Adrenal gland (tissue), 9 donors: ENCODE measurements at regions not wholly inside any gene's neighbourhood (a gene's known extent, or its start where the extent isn't known, plus 50 kb on each side); places are given as distances from the start of the nearest gene placed in this dataset.

ENCODE experiments used
- DNase-seq, 7 donors: peaks; one replicate each; pipeline ENCODE4 v3.0.0-alpha.2; 2019 to 2020
- H3K27ac ChIP-seq, 5 donors: fragments of 200-600 bp; sonication (generic) in 4 of 5; 1 replicate in 3 of 5; 2 replicates in 2 of 5; pipeline versions ENCODE4 v1.5.1 to v1.8.0; 2016 to 2020; ENCODE audit warnings: mild to moderate bottlenecking in 1 of 5
- H3K27me3 ChIP-seq: fragments of 200-600 bp; 2 replicates; pipeline ENCODE4 v1.8.0; 2021
- H3K36me3 ChIP-seq, 2 donors: fragments of 200-600 bp; replicated peaks in 1 of 2; 1 replicate in 1 of 2; 2 replicates in 1 of 2; pipeline versions ENCODE4 v1.5.1 to v1.8.0; 2018 to 2022
- H3K4me1 ChIP-seq, 2 donors: fragments of 200-600 bp; replicated peaks in 1 of 2; 1 replicate in 1 of 2; 2 replicates in 1 of 2; pipeline versions ENCODE4 v1.5.1 to v1.8.0; 2018 to 2021
- H3K4me3 ChIP-seq, 4 donors: fragments of 200-600 bp; sonication (generic) in 3 of 4; one replicate each; pipeline ENCODE4 v1.5.1; 2016 to 2018
- H3K9me3 ChIP-seq, 3 donors: fragments of 200-600 bp; sonication (generic) in 1 of 3; replicated peaks in 1 of 3; 1 replicate in 2 of 3; 2 replicates in 1 of 3; pipeline versions ENCODE4 v1.5.1 to v1.8.0; 2016 to 2021
- POLR2A ChIP-seq, 2 donors: fragments of 450-650 bp; IDR thresholded peaks; one replicate each; pipeline ENCODE4 v1.6.1; 2017; ENCODE audit warnings: antibody characterized with exemption in 2 of 2, mild to moderate bottlenecking in 2 of 2, moderate library complexity in 1 of 2
- WGBS, 4 donors: extraction: QIAGEN DNeasy Blood & Tissue Kit in 2 of 4; methylation state at CpG; one replicate each; pipeline versions ENCODE4 v1.1.5 to v1.1.7; 2013 to 2017; 5-methylcytosine and 5-hydroxymethylcytosine counted together
- intact Hi-C, 2 donors: fragments of 100-400 bp; cut with DNase I; formaldehyde crosslinking; loops; one replicate each; pipeline versions ENCODE4 v1.14.1 to v1.15.0; 2022 to 2023
- TF ChIP-seq, protein P1 (sequence below), 6 experiments: fragments of 450-650 bp in 4 of 6; fragments of 200-600 bp in 2 of 6; sonication (generic) in 1 of 6; IDR thresholded peaks; 1 replicate in 5 of 6; 2 replicates in 1 of 6; pipeline versions ENCODE4 v1.5.1 to v1.8.0; 2016 to 2021; ENCODE audit warnings: antibody characterized with exemption in 6 of 6, mild to moderate bottlenecking in 2 of 6, moderate library complexity in 1 of 6
- donor health status: healthy with polysubstance abuse.
- donor health status: Bipolar disorder and iron deficiency.
- donor health status: DM: yes; HTN: yes; CAD: no.
- donor health status: DM: no; HTN: no; CAD: no.
- donor health status: DM: no; HTN: no; CAD: no.

DNA sequence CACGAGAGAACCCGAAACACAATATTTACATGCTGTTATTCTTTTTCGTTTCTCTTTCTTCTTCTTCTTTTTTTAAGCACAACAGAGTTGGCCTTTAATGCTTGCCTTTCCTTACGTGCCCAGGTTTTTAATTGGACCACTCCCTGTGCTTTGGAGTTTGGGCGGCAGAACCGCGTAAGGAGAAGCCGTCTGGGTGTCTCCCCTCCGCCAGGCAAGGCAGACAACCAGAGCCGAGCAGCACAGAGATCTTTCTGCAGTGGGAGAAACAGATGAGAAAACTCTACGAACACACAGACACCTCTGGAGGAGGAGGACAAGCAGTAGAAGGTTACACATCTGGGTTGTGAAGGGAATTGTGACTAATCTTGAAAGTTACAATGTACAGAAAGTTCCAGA is 150.0 kb upstream of the UBL3 start:
- whole genome bisulfite sequencing, 4 donors, result 85 to 88% (median 87%) methylated on average over 11 of the region's 11 CpGs

DNA sequence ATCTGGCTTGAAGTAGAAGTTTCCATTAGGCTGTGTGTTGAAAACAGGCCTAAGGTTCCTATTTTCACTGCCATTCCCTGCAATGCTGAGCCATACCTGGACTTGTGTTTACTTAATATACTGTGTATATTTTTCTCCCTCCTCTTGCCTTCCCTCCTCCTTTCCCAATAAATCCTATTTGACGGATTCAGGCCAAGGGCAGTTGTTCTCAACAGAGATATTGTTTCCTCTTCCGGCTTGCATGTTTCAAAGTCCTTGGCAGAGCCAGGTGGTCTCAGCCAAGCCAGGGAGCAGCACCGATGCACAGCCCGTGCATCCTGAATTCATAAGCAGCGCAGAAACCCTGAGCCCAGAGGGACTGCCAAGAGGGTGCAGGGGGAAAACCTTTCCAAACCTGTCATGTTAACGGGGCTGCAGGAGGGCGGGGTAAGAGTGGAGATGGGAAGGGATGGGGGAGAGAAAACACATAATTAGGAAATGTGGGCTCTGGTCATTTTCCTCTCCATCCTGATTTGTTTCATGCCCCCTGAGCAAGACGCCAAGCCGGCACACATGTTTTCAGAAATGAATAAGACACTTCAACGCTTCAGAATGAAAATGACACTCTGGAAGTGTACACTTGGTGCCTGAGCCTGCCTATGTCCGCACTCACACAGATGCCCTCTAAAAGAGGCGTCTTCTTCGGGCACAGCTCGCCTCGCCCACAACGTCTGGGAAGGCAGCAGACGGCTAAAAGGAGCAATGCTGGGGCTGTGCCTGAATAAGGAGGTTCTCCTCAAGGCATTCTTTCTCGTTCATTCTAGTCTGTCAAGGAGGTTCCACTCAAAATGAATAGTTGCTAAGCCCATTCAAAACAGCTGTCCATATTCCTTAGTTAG is 149.3 kb upstream of the UBL3 start:
- Histone ChIP-seq H3K27me3 (no peaks in the 10 kb centered on the region), H3K9me3 (no peaks in the 10 kb centered on the region), H3K4me1 (no peaks in the 10 kb centered on the region), H3K36me3 (no peaks in the 10 kb centered on the region), H3K27ac (no peak overlapping the region), H3K4me3 (no peak overlapping the region)
- no peak for TF ChIP-seq POLR2A (IDR thresholded peaks at IDR 0.05)
- TF ChIP-seq, protein P1, sequence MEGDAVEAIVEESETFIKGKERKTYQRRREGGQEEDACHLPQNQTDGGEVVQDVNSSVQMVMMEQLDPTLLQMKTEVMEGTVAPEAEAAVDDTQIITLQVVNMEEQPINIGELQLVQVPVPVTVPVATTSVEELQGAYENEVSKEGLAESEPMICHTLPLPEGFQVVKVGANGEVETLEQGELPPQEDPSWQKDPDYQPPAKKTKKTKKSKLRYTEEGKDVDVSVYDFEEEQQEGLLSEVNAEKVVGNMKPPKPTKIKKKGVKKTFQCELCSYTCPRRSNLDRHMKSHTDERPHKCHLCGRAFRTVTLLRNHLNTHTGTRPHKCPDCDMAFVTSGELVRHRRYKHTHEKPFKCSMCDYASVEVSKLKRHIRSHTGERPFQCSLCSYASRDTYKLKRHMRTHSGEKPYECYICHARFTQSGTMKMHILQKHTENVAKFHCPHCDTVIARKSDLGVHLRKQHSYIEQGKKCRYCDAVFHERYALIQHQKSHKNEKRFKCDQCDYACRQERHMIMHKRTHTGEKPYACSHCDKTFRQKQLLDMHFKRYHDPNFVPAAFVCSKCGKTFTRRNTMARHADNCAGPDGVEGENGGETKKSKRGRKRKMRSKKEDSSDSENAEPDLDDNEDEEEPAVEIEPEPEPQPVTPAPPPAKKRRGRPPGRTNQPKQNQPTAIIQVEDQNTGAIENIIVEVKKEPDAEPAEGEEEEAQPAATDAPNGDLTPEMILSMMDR (IDR thresholded peaks at IDR 0.05), result no peak
- intact Hi-C loops, result no loop called here
- WGBS, 4 donors, result 75 to 79% (median 77%) methylated on average over 18 of the region's 18 CpGs
- no peak for DNase-seq

More for the DNA sequence above, 150.0 kb upstream of the UBL3 start:
- H3K4me3 ChIP-seq, result no peak overlapping the region
- intact Hi-C loops, result no loop called here
- no peak for DNase-seq
- H3K27ac ChIP-seq, result no peak overlapping the region
- no peaks in the 10 kb centered on the region for H3K36me3 ChIP-seq
- no peaks in the 10 kb centered on the region for H3K9me3 ChIP-seq
- H3K4me1 ChIP-seq, result no peaks in the 10 kb centered on the region
- H3K27me3 ChIP-seq, result no peaks in the 10 kb centered on the region
- TF ChIP-seq POLR2A (IDR thresholded peaks at IDR 0.05), result no peak
- TF ChIP-seq, protein P1 (IDR thresholded peaks at IDR 0.05), result no peak

DNA sequence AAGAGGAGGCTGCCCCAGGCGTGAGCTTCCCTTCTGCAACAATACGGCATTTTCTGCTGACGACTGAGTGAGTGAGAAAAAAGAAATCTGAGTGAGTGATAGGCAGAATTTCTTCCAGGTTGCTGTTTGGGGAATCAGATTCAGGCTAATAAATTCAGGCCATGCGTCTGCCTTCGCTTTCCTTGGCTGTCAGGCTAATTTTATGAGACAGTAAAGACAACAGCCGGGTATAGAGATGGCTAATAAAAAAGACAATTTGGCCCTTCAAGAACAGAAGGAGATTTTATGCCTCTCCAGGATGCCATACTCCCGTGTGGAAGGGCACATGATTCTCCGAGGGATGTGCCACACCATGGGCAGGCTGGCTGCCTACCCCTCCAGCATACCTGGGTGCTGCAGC is 145.9 kb upstream of the UBL3 start:
- WGBS, 4 donors, result 82 to 85% (median 83%) methylated on average over 8 of the region's 8 CpGs
- no peak overlapping the region for H3K4me3 ChIP-seq
- no peaks in the 10 kb centered on the region for H3K9me3 ChIP-seq
- intact Hi-C loops, result no loop called here
- no peaks in the 10 kb centered on the region for H3K36me3 ChIP-seq
- H3K27ac ChIP-seq, result no peak overlapping the region
- no peaks in the 10 kb centered on the region for H3K27me3 ChIP-seq
- H3K4me1 ChIP-seq, result no peaks in the 10 kb centered on the region
- TF ChIP-seq, protein P1 (IDR thresholded peaks at IDR 0.05), result no peak
- no peak for TF ChIP-seq POLR2A (IDR thresholded peaks at IDR 0.05)
- no peak for DNase-seq

DNA sequence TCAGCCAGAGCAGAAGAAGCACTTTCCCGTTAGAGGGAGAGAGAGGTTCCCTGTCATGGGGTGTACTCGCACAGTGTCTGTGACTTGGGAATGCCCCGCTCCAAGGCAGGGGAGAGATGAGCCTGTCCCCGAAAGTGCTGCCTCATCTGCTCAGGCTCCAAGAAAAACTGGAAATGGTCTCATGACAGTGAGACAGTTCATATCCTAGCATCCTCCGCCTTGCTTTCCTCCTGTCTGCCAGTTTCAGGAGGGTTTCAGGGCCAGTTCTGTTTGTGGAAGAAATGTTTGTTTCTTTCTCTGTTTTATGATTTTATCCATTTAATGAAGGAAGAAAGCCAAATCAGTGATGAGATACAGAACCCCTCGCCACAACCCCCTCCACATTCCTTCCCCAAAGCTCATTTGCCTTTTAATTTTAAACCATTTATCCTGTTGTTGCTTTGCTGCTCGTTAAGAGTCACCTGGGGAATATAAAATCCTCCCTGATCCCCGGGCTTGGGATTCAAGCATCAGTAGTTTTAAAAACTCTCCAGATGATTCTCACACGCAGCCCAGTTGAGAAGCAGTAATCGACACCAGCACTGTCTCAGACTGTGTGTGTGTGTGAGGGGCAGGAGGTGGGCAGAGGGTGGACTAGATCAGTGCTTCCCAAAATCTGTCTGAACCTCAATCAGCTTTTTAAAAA is 144.6 kb upstream of the UBL3 start:
- H3K4me1 ChIP-seq, result no peaks in the 10 kb centered on the region
- no peaks in the 10 kb centered on the region for H3K36me3 ChIP-seq
- H3K27ac ChIP-seq, result no peak overlapping the region
- 76 to 84% (median 79%) methylated on average over 10 of the region's 10 CpGs for WGBS, 4 donors
- intact Hi-C loops, result no loop called here
- TF ChIP-seq, protein P1 (IDR thresholded peaks at IDR 0.05), result no peak
- TF ChIP-seq POLR2A (IDR thresholded peaks at IDR 0.05), result no peak
- no peaks in the 10 kb centered on the region for H3K27me3 ChIP-seq
- DNase-seq, result no peak
- H3K4me3 ChIP-seq, result no peak overlapping the region
- H3K9me3 ChIP-seq, result no peaks in the 10 kb centered on the region
